Esophagus muscularis mucosa (tissue), 4 donors: ENCODE measurements at regions not wholly inside any gene's neighbourhood (a gene's known extent, or its start where the extent isn't known, plus 50 kb on each side); places are given as distances from the start of the nearest gene placed in this dataset.

ENCODE experiments used
- DNase-seq: peaks from one replicate; pipeline ENCODE4 v3.0.0-alpha.2; 2017; ENCODE audit errors: extremely low spot score
- H3K27ac ChIP-seq, 4 donors: fragments of 200-600 bp; sonication (generic); replicated peaks in 1 of 4; 1 replicate in 3 of 4; 2 replicates in 1 of 4; pipeline ENCODE4 v1.5.1; 2016 to 2019; ENCODE audit warnings: mild to moderate bottlenecking in 1 of 4
- H3K27me3 ChIP-seq, 4 donors: fragments of 200-600 bp; sonication (generic); one replicate each; pipeline versions ENCODE4 v1.5.1 to v1.6.0; 2016 to 2019
- H3K36me3 ChIP-seq, 4 donors: fragments of 200-600 bp; sonication (generic); one replicate each; pipeline ENCODE4 v1.5.1; 2016 to 2019
- H3K4me1 ChIP-seq, 4 donors: fragments of 200-600 bp; sonication (generic); one replicate each; pipeline ENCODE4 v1.5.1; 2016 to 2019
- H3K4me3 ChIP-seq, 4 donors: fragments of 200-600 bp; sonication (generic); 1 replicate in 2 of 4; 2 replicates in 2 of 4; pipeline ENCODE4 v1.5.1; 2016 to 2019; ENCODE audit warnings: mild to moderate bottlenecking in 4 of 4, moderate library complexity in 1 of 4
- H3K9me3 ChIP-seq, 4 donors: fragments of 200-600 bp; sonication (generic); 1 replicate in 3 of 4; 2 replicates in 1 of 4; pipeline ENCODE4 v1.5.1; 2016 to 2019
- EP300 ChIP-seq: sonication (generic); formaldehyde crosslinking; IDR thresholded peaks from one replicate; pipeline ENCODE4 v1.6.1; 2017; ENCODE audit warnings: antibody characterized with exemption
- POLR2A ChIP-seq: fragments of 450-650 bp; IDR thresholded peaks from one replicate; pipeline ENCODE4 v1.6.1; 2017; ENCODE audit warnings: antibody characterized with exemption, moderate library complexity, mild to moderate bottlenecking, low read depth
- POLR2AphosphoS5 ChIP-seq, 2 donors: sonication (generic); formaldehyde crosslinking; IDR thresholded peaks; one replicate each; pipeline ENCODE4 v1.6.1; 2017; ENCODE audit warnings: antibody characterized with exemption in 2 of 2
- WGBS: methylation state at CpG from one replicate; pipeline ENCODE4 v1.1.5; 2018; 5-methylcytosine and 5-hydroxymethylcytosine counted together
- intact Hi-C: fragments of 100-400 bp; cut with DNase I; formaldehyde crosslinking; loops from one replicate; pipeline ENCODE4 v1.15.1; 2023
- TF ChIP-seq, protein P1 (sequence below), 3 experiments: fragments of 200-600 bp in 2 of 3; fragments of 450-650 bp in 1 of 3; sonication (generic) in 2 of 3; IDR thresholded peaks; one replicate each; pipeline ENCODE4 v1.5.1; 2017 to 2019; ENCODE audit warnings: antibody characterized with exemption in 3 of 3, mild to moderate bottlenecking in 2 of 3, moderate library complexity in 1 of 3

DNA sequence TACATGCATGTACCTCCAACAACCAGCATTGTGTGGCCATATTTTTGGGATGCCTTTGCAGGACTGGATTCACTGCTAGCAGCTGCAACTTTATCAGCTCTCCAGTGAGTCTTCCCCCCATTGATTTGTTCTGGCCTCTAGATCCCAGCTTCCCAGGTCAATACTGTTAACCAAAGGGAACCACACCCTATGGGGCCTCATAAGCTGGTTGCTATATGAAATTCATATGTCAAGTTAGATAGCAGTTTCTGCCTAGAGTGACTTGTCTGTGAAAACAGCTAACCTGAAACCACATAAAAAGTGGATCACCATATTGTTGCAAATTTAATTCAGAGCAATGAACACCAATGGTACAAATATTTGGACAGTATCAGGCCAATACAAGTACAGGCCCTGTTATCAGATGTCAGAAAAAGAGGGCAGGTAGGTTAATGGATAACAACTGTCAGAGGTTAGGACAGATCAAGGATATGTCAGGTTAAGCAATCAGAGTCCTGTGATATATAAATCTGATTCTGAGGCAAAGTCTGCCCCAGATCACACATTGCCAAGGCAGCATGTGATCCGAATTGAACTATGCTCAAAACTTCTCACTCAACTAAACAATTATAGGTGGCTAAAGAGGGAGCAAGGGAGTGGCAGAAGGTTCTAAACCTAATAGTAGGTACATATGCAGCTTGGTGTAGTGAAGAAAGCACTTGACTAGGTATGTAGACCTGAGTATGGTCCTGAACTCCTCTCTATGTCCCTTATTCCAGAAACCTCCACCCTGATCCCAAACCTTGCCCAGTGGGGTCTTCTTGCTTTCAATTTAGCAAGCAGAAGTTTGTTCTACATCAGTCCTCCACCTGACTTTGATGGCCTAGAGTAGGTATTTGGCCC lies 94.7 kb upstream of the FOXN2 start:
- Histone ChIP-seq H3K27me3 (no peaks in the 10 kb centered on the region), H3K27ac (no peak overlapping the region), H3K36me3 (no peaks in the 10 kb centered on the region), H3K4me1 (no peaks in the 10 kb centered on the region), H3K9me3 (no peaks in the 10 kb centered on the region), H3K4me3 (no peak overlapping the region)
- no peak for DNase-seq
- TF ChIP-seq, protein P1, sequence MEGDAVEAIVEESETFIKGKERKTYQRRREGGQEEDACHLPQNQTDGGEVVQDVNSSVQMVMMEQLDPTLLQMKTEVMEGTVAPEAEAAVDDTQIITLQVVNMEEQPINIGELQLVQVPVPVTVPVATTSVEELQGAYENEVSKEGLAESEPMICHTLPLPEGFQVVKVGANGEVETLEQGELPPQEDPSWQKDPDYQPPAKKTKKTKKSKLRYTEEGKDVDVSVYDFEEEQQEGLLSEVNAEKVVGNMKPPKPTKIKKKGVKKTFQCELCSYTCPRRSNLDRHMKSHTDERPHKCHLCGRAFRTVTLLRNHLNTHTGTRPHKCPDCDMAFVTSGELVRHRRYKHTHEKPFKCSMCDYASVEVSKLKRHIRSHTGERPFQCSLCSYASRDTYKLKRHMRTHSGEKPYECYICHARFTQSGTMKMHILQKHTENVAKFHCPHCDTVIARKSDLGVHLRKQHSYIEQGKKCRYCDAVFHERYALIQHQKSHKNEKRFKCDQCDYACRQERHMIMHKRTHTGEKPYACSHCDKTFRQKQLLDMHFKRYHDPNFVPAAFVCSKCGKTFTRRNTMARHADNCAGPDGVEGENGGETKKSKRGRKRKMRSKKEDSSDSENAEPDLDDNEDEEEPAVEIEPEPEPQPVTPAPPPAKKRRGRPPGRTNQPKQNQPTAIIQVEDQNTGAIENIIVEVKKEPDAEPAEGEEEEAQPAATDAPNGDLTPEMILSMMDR (IDR thresholded peaks at IDR 0.05), result no peak
- TF ChIP-seq EP300, result no peak
- TF ChIP-seq POLR2A, result no peak
- TF ChIP-seq POLR2AphosphoS5 (IDR thresholded peaks at IDR 0.05), result no peak
- 82% methylated on average over 1 of the region's 1 CpG for WGBS
- intact Hi-C loops, result no loop called here

DNA sequence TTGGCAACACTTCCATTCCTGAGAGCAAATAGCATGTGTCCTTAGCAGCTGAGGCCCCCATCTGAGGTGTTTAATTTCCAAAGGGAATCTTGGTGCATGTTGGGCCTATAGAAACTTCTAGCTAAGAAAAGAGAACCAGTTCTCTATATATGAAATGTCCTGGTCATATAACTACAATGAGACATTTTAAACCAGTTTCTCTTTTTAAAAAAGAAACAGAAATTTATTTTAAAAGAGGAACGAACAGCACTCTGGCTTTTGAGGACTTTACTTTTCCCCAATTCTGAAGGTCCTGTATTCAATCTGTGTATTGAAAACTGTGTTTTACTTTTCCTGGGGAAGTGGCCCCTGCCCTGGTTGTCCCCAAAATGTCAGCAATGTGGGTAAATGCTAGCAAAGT lies 94.0 kb upstream of the FOXN2 start:
- Histone ChIP-seq H3K36me3 (no peaks in the 10 kb centered on the region), H3K9me3 (no peaks in the 10 kb centered on the region), H3K4me1 (no peaks in the 10 kb centered on the region), H3K27ac (no peak overlapping the region), H3K27me3 (no peaks in the 10 kb centered on the region), H3K4me3 (no peak overlapping the region)
- intact Hi-C loops, result no loop called here
- no peak for DNase-seq
- 82% methylated on average over 1 of the region's 1 CpG for WGBS
- TF ChIP-seq POLR2AphosphoS5 (IDR thresholded peaks at IDR 0.05) (no peak), POLR2A (no peak), EP300 (no peak)

DNA sequence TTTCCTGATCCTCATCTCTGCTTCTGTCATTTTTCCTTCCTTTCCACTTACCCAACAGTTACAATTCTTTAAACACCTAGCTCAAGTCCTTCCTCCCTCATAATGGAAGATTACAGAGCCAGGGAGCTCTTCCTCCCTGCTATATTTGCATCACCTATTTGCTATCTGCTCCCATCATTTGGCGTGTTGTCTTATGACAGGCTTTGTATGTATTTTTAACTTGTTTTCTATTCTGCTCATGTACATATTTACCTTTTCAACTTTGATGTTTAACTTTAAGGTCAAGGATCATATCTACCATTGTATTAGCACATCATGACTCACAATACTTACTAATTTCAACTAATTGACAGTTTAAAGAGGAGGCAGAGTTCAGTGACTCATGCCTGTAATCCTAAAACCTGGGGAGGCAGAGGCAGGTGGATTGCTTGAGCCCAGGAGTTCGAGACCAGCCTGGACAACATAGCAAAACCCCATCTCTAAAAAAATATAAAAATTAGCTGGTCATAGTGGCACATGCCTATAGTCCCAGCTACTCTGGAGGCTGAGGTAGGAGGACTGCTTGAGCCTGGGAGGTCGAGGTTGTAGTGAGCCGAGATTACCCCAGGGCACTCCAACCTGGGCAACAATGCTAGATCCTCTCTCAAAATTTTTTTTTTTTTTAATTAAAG lies 92.5 kb upstream of the FOXN2 start:
- Histone ChIP-seq H3K36me3 (no peaks in the 10 kb centered on the region), H3K4me1 (no peaks in the 10 kb centered on the region), H3K27ac (no peak overlapping the region), H3K9me3 (no peaks in the 10 kb centered on the region), H3K4me3 (no peak overlapping the region), H3K27me3 (no peaks in the 10 kb centered on the region)
- WGBS, result 66% methylated on average over 4 of the region's 4 CpGs
- intact Hi-C loops, result no loop called here
- no peak for TF ChIP-seq POLR2A
- TF ChIP-seq POLR2AphosphoS5 (IDR thresholded peaks at IDR 0.05), result no peak
- no peak for TF ChIP-seq EP300
- TF ChIP-seq, protein P1 (IDR thresholded peaks at IDR 0.05), result no peak
- DNase-seq, result no peak

DNA sequence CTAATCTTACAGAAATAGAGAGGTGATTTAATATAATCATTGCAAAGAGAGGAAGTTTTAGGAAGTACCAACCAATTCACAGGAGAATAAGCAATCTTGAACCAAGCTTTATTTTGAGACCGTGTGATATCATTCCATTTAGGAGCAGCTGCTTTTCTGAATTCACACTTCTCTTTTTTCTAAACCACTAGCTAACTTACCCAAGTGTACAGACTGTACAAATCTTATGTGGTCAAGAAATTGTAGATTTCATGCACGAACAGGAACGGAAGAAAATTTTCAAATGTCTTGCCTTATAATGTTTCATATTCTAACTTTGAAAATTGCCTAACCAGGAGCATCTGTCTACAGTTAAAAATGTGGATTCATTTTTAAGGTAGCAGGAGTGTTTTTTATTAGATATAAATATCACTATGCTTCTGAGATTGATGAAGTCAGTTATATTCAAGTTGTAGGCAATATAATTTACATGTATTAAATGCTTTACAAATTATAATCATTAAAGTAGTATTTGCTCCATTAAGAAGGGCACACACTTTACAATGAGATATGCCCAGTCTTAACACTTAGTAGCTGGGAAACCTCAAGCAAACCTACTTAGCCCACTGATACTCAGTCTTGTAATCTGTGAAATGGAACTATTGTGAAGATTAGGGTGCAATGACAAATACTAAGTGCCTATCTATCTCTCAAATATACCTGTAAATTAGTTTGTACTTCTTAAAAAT lies 86.7 kb upstream of the FOXN2 start:
- intact Hi-C loops, result no loop called here
- Histone ChIP-seq H3K27me3 (no peaks in the 10 kb centered on the region), H3K4me1 (no peaks in the 10 kb centered on the region), H3K9me3 (no peaks in the 10 kb centered on the region), H3K4me3 (no peak overlapping the region), H3K36me3 (no peaks in the 10 kb centered on the region), H3K27ac (no peak overlapping the region)
- DNase-seq, result no peak
- 47% methylated on average over 3 of the region's 3 CpGs for WGBS
- TF ChIP-seq, protein P1 (IDR thresholded peaks at IDR 0.05), result no peak
- TF ChIP-seq POLR2AphosphoS5 (IDR thresholded peaks at IDR 0.05) (no peak), EP300 (no peak), POLR2A (no peak)

DNA sequence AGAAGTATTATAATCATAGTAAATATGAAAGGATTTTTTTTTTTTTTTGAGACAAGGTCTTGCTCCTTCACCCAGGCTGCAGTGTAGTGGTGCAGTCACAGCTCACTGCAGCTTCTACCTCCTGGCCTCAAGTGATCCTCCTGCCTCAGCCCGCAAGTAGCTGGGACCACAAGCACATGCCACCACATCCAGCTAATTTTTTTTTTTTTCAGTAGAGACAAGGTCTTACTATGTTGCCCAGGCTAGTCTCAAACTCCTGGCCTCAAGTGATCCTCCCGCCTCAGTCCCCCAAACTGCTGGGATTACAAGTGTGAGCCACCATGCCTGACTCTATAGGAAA lies 86.2 kb upstream of the FOXN2 start:
- H3K27ac ChIP-seq, result no peak overlapping the region
- DNase-seq, result no peak
- H3K27me3 ChIP-seq, result no peaks in the 10 kb centered on the region
- WGBS, result 91% methylated on average over 2 of the region's 2 CpGs
- no peak for TF ChIP-seq POLR2AphosphoS5 (IDR thresholded peaks at IDR 0.05)
- no peak for TF ChIP-seq POLR2A
- TF ChIP-seq, protein P1 (IDR thresholded peaks at IDR 0.05), result no peak
- no peak for TF ChIP-seq EP300
- no peaks in the 10 kb centered on the region for H3K9me3 ChIP-seq
- H3K36me3 ChIP-seq, result no peaks in the 10 kb centered on the region
- no peak overlapping the region for H3K4me3 ChIP-seq
- no peaks in the 10 kb centered on the region for H3K4me1 ChIP-seq
- intact Hi-C loops, result no loop called here
